B cell (primary cell): ENCODE measurements at regions not wholly inside any gene's neighbourhood (a gene's known extent, or its start where the extent isn't known, plus 50 kb on each side); places are given as distances from the start of the nearest gene placed in this dataset.

Source experiments
- ATAC-seq: fragments of 200-7000 bp; cut with Tn5 transposase; one replicate; pipeline ENCODE4 v1.10.0; 2021; ENCODE audit warnings: low read depth, mild to moderate bottlenecking, moderate number of reproducible peaks, moderate library complexity
- CTCF ChIA-PET: fragments of 350-600 bp; sonication (Branson Sonifier 250); formaldehyde crosslinking; loops from one replicate; lab custom pipeline; 2021; ENCODE audit warnings: antibody characterized with exemption, inconsistent platforms; lab: Charles Lee
- POLR2A ChIA-PET: fragments of 350-600 bp; sonication (Branson Sonifier 250); formaldehyde crosslinking; loops from one replicate; lab custom pipeline; 2021; ENCODE audit warnings: antibody characterized with exemption; lab: Charles Lee
- DNase-seq: peaks from one replicate; pipeline ENCODE4 v3.0.0; 2013
- H2AFZ ChIP-seq: 2 replicates; pipeline ENCODE4 v1.6.1; 2012; ENCODE audit warnings: mild to moderate bottlenecking, low read depth, low read length; ENCODE audit not compliant: insufficient read depth, poor library complexity, severe bottlenecking
- H3K27ac ChIP-seq, 2 donors: 1 replicate in 1 of 2; 2 replicates in 1 of 2; pipeline ENCODE4 v1.5.1; 2012 to 2013; ENCODE audit warnings: low read length in 2 of 2, mild to moderate bottlenecking in 2 of 2, moderate library complexity in 1 of 2
- H3K27me3 ChIP-seq, 4 experiments: fragments of 200-600 bp in 1 of 4; sonication (generic) in 1 of 4; replicated peaks in 1 of 4; 1 replicate in 2 of 4; 2 replicates in 2 of 4; pipeline versions ENCODE4 v1.6.1 to v1.7.0; 2013 to 2016; ENCODE audit warnings: low read length in 3 of 4, mild to moderate bottlenecking in 2 of 4, mixed read lengths in 1 of 4, moderate library complexity in 1 of 4; ENCODE audit not compliant: insufficient read depth in 4 of 4, control insufficient read depth in 3 of 4; ENCODE audit errors: control extremely low read depth in 1 of 4
- H3K36me3 ChIP-seq, 2 experiments: replicated peaks in 1 of 2; 1 replicate in 1 of 2; 2 replicates in 1 of 2; pipeline versions ENCODE4 v1.6.1 to v1.7.1; 2013; ENCODE audit warnings: low read length in 1 of 2; ENCODE audit not compliant: insufficient read depth in 2 of 2, control insufficient read depth in 1 of 2; ENCODE audit errors: control extremely low read depth in 1 of 2, extremely low read depth in 1 of 2
- H3K4me1 ChIP-seq, 2 donors: fragments of 200-600 bp in 1 of 2; sonication (generic) in 1 of 2; 1 replicate in 1 of 2; 2 replicates in 1 of 2; pipeline versions ENCODE4 v1.5.1 to v1.6.1; 2013 to 2017; ENCODE audit warnings: low read length in 2 of 2; ENCODE audit not compliant: control insufficient read depth in 2 of 2, insufficient read depth in 2 of 2
- H3K4me2 ChIP-seq: replicated peaks from 2 replicates; pipeline ENCODE3; 2012; ENCODE audit warnings: mild to moderate bottlenecking, low read depth, low read length; ENCODE audit not compliant: poor library complexity, severe bottlenecking
- H3K4me3 ChIP-seq, 5 experiments: fragments of 200-600 bp in 1 of 5; sonication (generic) in 1 of 5; 1 replicate in 3 of 5; 2 replicates in 2 of 5; pipeline versions ENCODE4 v1.5.1 to v1.7.0; 2011 to 2016; ENCODE audit warnings: low read length in 4 of 5, mild to moderate bottlenecking in 4 of 5, low read depth in 2 of 5, control low read depth in 1 of 5, moderate library complexity in 1 of 5; ENCODE audit not compliant: insufficient read depth in 1 of 5; ENCODE audit errors: control extremely low read depth in 1 of 5, extremely low read depth in 1 of 5
- H3K79me2 ChIP-seq: fragments of 200-600 bp; sonication (generic); one replicate; pipeline ENCODE4 v1.6.0; 2016; ENCODE audit warnings: low read length; ENCODE audit not compliant: control insufficient read depth, insufficient read depth
- H3K9ac ChIP-seq: fragments of 200-600 bp; sonication (generic); 2 replicates; pipeline ENCODE4 v1.6.1; 2017; ENCODE audit warnings: mild to moderate bottlenecking, low read length, moderate library complexity
- H3K9me3 ChIP-seq, 3 donors: one replicate each; pipeline versions ENCODE4 v1.6.1 to v1.7.1; 2013; ENCODE audit warnings: low read length in 2 of 3; ENCODE audit not compliant: control insufficient read depth in 2 of 3, insufficient read depth in 1 of 3; ENCODE audit errors: control extremely low read depth in 1 of 3
- H4K20me1 ChIP-seq: 2 replicates; pipeline ENCODE4 v1.6.0; 2012; ENCODE audit warnings: mild to moderate bottlenecking, low read length; ENCODE audit not compliant: insufficient read depth, control insufficient read depth, poor library complexity, severe bottlenecking
- H3K27ac Mint-ChIP-seq: one replicate; pipeline ENCODE4 v1.8.0; 2021; ENCODE audit warnings: mixed read lengths
- H3K27me3 Mint-ChIP-seq: one replicate; pipeline ENCODE4 v1.8.0; 2021; ENCODE audit warnings: mixed read lengths
- H3K4me1 Mint-ChIP-seq: one replicate; pipeline ENCODE4 v1.8.0; 2021; ENCODE audit warnings: mixed read lengths
- H3K4me3 Mint-ChIP-seq: one replicate; pipeline ENCODE4 v1.8.0; 2021; ENCODE audit warnings: mixed read lengths
- H3K9me3 Mint-ChIP-seq: one replicate; pipeline ENCODE4 v1.8.0; 2022; ENCODE audit warnings: mixed read lengths; ENCODE audit not compliant: insufficient read depth
- EZH2 ChIP-seq: IDR thresholded peaks from 2 replicates; pipeline ENCODE4 v1.6.1; 2012; ENCODE audit warnings: borderline replicate concordance, low read depth, mild to moderate bottlenecking, moderate library complexity, low read length; ENCODE audit not compliant: insufficient read depth, poor library complexity, severe bottlenecking
- WGBS: methylation state at CpG from one replicate; pipeline ENCODE4 v1.1.5; 2013; ENCODE audit warnings: missing lambda C conversion rate; ENCODE audit not compliant: insufficient coverage; 5-methylcytosine and 5-hydroxymethylcytosine counted together
- intact Hi-C: fragments of 100-400 bp; cut with micrococcal nuclease; formaldehyde crosslinking; loops from one replicate; pipeline ENCODE4 v1.10.0; 2022
- TF ChIP-seq, protein P1 (sequence below): fragments of 200-600 bp; IDR thresholded peaks from one replicate; pipeline ENCODE4 v1.8.0; 2022; ENCODE audit warnings: antibody characterized with exemption, mild to moderate bottlenecking

DNA sequence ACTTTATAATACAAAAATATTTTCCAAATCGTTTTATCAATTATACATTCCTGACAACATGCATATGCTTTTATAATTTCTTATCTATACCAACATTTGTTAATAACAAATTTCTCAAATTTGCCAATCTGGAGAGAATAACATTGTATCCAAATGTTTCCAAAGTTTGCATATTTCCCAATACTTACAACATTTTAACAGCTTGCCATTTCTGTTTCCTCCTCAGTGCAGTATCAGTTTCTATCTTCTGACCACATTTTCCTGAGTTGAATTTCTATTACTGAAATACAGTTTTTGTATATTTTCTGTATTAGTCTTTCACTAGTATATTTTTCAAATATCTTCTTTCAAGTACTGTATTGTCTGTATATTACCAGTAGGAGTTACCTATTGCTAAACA lies 1594.3 kb downstream of the PLA2G4A start:
- TF ChIP-seq EZH2, result no peak
- TF ChIP-seq, protein P1, sequence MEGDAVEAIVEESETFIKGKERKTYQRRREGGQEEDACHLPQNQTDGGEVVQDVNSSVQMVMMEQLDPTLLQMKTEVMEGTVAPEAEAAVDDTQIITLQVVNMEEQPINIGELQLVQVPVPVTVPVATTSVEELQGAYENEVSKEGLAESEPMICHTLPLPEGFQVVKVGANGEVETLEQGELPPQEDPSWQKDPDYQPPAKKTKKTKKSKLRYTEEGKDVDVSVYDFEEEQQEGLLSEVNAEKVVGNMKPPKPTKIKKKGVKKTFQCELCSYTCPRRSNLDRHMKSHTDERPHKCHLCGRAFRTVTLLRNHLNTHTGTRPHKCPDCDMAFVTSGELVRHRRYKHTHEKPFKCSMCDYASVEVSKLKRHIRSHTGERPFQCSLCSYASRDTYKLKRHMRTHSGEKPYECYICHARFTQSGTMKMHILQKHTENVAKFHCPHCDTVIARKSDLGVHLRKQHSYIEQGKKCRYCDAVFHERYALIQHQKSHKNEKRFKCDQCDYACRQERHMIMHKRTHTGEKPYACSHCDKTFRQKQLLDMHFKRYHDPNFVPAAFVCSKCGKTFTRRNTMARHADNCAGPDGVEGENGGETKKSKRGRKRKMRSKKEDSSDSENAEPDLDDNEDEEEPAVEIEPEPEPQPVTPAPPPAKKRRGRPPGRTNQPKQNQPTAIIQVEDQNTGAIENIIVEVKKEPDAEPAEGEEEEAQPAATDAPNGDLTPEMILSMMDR, result no peak
- Mint-ChIP-seq H3K4me3 (no peak overlapping the region), H3K27me3 (no peaks in the 10 kb centered on the region), H3K4me1 (no peaks in the 10 kb centered on the region), H3K9me3 (no peaks in the 10 kb centered on the region), H3K27ac (no peak overlapping the region)
- H3K4me3 ChIP-seq, result no peak overlapping the region
- no peak overlapping the region for H2AFZ ChIP-seq
- no peaks in the 10 kb centered on the region for H4K20me1 ChIP-seq
- no peaks in the 10 kb centered on the region for H3K79me2 ChIP-seq
- WGBS, result no CpG with 5 or more reads among the region's 1 CpG
- H3K9me3 ChIP-seq, result peaks cover 0 to 4% (median 0%) of the 10 kb centered on the region in 3 donors
- intact Hi-C loops, result no loop called here
- DNase-seq (no peak), ATAC-seq (no peak)
- H3K9ac ChIP-seq, result no peak overlapping the region
- H3K36me3 ChIP-seq, result no peaks in the 10 kb centered on the region
- H3K27me3 ChIP-seq, result no peaks in the 10 kb centered on the region
- CTCF ChIA-PET, result no interaction called here
- POLR2A ChIA-PET, result no interaction called here
- H3K27ac ChIP-seq, result no peak overlapping the region
- H3K4me1 ChIP-seq, result no peaks in the 10 kb centered on the region
- H3K4me2 ChIP-seq, result no peak overlapping the region

DNA sequence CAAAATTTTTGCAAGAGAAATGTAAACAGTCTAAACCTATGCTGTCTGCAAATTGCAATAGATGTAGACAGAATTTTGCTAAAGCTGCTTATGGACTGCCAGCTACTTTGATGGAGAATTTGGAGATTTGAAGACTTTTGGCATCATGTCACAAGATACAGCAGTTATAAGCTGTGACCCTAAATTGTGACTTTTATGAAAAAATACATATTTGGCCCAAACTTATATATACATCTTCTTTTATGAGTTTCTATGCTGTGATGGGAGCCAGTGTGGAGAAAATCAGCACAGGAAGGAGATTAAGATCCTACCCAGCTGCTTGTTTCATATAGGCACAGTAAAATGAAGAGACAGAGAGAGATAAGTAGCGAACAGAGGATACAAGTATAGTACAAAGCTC lies 1595.4 kb downstream of the PLA2G4A start:
- no peaks in the 10 kb centered on the region for H3K9me3 Mint-ChIP-seq
- H3K79me2 ChIP-seq, result no peaks in the 10 kb centered on the region
- no peaks in the 10 kb centered on the region for H3K27me3 ChIP-seq
- H2AFZ ChIP-seq, result no peak overlapping the region
- CTCF ChIA-PET, result no interaction called here
- no peak overlapping the region for H3K4me2 ChIP-seq
- H3K27ac ChIP-seq, result no peak overlapping the region
- no peak overlapping the region for H3K9ac ChIP-seq
- ATAC-seq (no peak), DNase-seq (no peak)
- H3K9me3 ChIP-seq, result peaks cover 0 to 4% (median 0%) of the 10 kb centered on the region in 3 donors
- H3K4me3 ChIP-seq, result no peak overlapping the region
- no peaks in the 10 kb centered on the region for H3K4me1 Mint-ChIP-seq
- H3K4me1 ChIP-seq, result no peaks in the 10 kb centered on the region
- intact Hi-C loops, result no loop called here
- no peaks in the 10 kb centered on the region for H3K36me3 ChIP-seq
- WGBS, result no CpG with 5 or more reads among the region's 1 CpG
- no peaks in the 10 kb centered on the region for H3K27me3 Mint-ChIP-seq
- no peak overlapping the region for H3K4me3 Mint-ChIP-seq
- TF ChIP-seq, protein P1, result no peak
- TF ChIP-seq EZH2, result no peak
- POLR2A ChIA-PET, result no interaction called here
- H3K27ac Mint-ChIP-seq, result no peak overlapping the region
- H4K20me1 ChIP-seq, result no peaks in the 10 kb centered on the region
